HUES48 (cell line): ENCODE measurements at regions not wholly inside any gene's neighbourhood (a gene's known extent, or its start where the extent isn't known, plus 50 kb on each side); places are given as distances from the start of the nearest gene placed in this dataset.

ENCODE experiments used
- H3K27ac ChIP-seq: one replicate; pipeline ENCODE4 v1.7.0; 2013; ENCODE audit warnings: low read depth, low read length, inconsistent platforms
- H3K27me3 ChIP-seq: 2 replicates; pipeline ENCODE4 v1.6.1; 2013; ENCODE audit warnings: mild to moderate bottlenecking, low read length; ENCODE audit not compliant: control insufficient read depth, insufficient read depth
- H3K36me3 ChIP-seq: 2 replicates; pipeline ENCODE4 v1.6.1; 2013; ENCODE audit warnings: low read length; ENCODE audit not compliant: control insufficient read depth, insufficient read depth
- H3K4me1 ChIP-seq: 2 replicates; pipeline ENCODE4 v1.6.1; 2013; ENCODE audit warnings: mild to moderate bottlenecking, low read length; ENCODE audit not compliant: control insufficient read depth, insufficient read depth
- H3K4me3 ChIP-seq: 2 replicates; pipeline ENCODE4 v1.5.1; 2013; ENCODE audit warnings: mild to moderate bottlenecking, low read depth, low read length
- H3K9ac ChIP-seq: 2 replicates; pipeline ENCODE4 v1.6.1; 2013; ENCODE audit warnings: mild to moderate bottlenecking, low read depth, low read length, moderate library complexity
- H3K9me3 ChIP-seq: 2 replicates; pipeline ENCODE4 v1.6.1; 2013; ENCODE audit warnings: low read length; ENCODE audit not compliant: control insufficient read depth, insufficient read depth

- no peak overlapping the region for H3K27ac ChIP-seq
- H3K27me3 ChIP-seq: no peaks in the 10 kb centered on the region
- no peak overlapping the region for H3K9ac ChIP-seq
- no peak overlapping the region for H3K4me3 ChIP-seq
- no peaks in the 10 kb centered on the region for H3K4me1 ChIP-seq
- no peaks in the 10 kb centered on the region for H3K36me3 ChIP-seq
- H3K9me3 ChIP-seq: no peaks in the 10 kb centered on the region
These were observed 419.7 kb downstream of the ATP23 start for GRCh38 chr12:58361056-58361455.

DNA sequence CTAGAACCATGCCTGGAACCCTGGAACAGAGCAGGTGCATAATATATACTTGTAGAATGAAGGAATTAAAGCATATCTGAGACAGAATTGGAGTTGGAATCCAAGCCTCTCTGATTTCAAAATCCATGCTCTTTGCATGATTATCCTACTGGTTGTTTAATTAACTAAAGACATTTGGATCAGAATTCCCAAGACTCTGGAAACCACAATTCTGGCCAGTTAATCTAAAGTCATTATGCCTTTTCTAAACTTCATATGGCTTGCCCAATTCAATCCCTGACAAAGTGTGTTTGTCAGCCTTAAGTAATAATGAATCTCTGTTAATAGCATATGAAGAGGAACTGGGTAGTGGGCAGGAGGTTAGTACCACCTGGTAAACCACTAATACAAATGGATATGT lies 422.6 kb downstream of the ATP23 start:
- Histone ChIP-seq H3K27ac (no peak overlapping the region), H3K9ac (no peak overlapping the region), H3K9me3 (no peaks in the 10 kb centered on the region), H3K4me1 (no peaks in the 10 kb centered on the region), H3K4me3 (no peak overlapping the region), H3K36me3 (no peaks in the 10 kb centered on the region), H3K27me3 (no peaks in the 10 kb centered on the region)

- H3K36me3 ChIP-seq: no peaks in the 10 kb centered on the region
- H3K9ac ChIP-seq: no peak overlapping the region
- no peak overlapping the region for H3K4me3 ChIP-seq
- no peak overlapping the region for H3K27ac ChIP-seq
- no peaks in the 10 kb centered on the region for H3K27me3 ChIP-seq
- no peaks in the 10 kb centered on the region for H3K4me1 ChIP-seq
- H3K9me3 ChIP-seq: no peaks in the 10 kb centered on the region
These were observed 423.2 kb downstream of the ATP23 start for GRCh38 chr12:58364389-58365086.

GRCh38 chr12:58365087-58365390 lies 423.7 kb downstream of the ATP23 start:
- Histone ChIP-seq H3K4me3 (no peak overlapping the region), H3K36me3 (no peaks in the 10 kb centered on the region), H3K27ac (no peak overlapping the region), H3K9me3 (no peaks in the 10 kb centered on the region), H3K27me3 (no peaks in the 10 kb centered on the region), H3K4me1 (no peaks in the 10 kb centered on the region), H3K9ac (no peak overlapping the region)

DNA sequence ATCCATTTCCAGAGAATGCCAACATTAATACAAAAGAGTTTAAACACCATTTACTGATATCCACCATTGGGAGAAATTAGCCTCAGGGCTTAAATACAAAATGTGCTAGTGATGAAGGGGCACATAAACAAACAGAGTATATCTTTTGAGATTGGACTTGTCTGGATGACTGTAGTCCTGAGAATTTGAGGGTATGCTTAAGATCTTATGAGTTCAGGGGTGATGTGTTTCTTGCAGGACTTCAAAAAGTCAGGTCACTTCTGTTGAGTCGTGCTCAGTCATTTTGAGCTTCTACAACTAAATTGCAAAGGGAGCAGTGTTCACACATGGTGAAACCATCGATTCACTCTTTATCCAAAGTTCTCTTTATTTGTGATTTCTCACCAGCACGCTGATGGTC lies 425.7 kb downstream of the ATP23 start:
- Histone ChIP-seq H3K27me3 (no peaks in the 10 kb centered on the region), H3K4me3 (no peak overlapping the region)

GRCh38 chr12:58368001-58368400 lies 426.6 kb downstream of the ATP23 start:
- Histone ChIP-seq H3K4me1 (no peaks in the 10 kb centered on the region), H3K9ac (no peak overlapping the region), H3K4me3 (no peak overlapping the region), H3K27me3 (no peaks in the 10 kb centered on the region), H3K9me3 (no peaks in the 10 kb centered on the region), H3K27ac (no peak overlapping the region), H3K36me3 (no peaks in the 10 kb centered on the region)

More for the DNA sequence above, 425.7 kb downstream of the ATP23 start:
- no peaks in the 10 kb centered on the region for H3K36me3 ChIP-seq
- no peaks in the 10 kb centered on the region for H3K4me1 ChIP-seq
- H3K27ac ChIP-seq: no peak overlapping the region
- no peaks in the 10 kb centered on the region for H3K9me3 ChIP-seq
- no peak overlapping the region for H3K9ac ChIP-seq

DNA sequence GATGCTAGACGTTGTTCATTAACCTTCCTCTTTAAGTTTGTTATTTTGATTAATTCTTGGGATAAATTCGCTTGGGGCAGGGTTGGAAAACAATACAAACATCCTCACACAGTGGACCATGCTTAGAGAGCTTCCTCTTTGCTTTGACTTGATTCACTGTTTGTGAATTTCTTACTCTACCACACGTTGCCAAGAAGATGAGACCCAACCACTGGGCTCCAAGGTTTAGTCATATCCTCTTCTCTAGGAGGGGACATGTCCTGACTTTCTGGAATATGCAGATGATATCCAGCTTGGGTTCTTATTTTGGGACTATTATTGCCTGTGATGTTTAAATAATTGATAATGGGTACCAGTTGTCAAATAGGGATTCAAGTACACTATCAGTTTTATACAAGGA lies 428.2 kb downstream of the ATP23 start:
- Histone ChIP-seq H3K36me3 (no peaks in the 10 kb centered on the region), H3K27me3 (no peaks in the 10 kb centered on the region), H3K9ac (no peak overlapping the region), H3K4me3 (no peak overlapping the region), H3K4me1 (no peaks in the 10 kb centered on the region), H3K27ac (no peak overlapping the region), H3K9me3 (no peaks in the 10 kb centered on the region)

DNA sequence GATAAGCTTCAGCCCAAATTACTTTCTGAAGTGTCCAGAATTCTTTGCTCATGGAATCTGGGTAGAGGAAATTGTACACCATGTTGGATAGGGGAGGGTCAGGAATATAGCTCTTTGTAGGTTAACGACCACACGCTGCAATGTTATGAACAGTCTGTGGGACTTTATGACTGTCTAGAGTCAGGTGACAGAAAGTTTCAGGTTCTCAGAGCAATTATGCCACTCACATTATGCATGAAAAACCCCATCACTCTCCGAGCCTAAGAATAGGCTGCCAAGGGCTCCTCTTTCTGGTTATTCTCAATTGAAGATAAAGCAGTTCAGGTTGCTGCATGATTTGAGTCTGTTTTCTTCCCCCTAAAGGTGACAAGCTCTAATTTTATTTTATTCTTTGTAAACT lies 430.9 kb downstream of the ATP23 start:
- H3K36me3 ChIP-seq: no peaks in the 10 kb centered on the region
- no peak overlapping the region for H3K4me3 ChIP-seq
- H3K9me3 ChIP-seq: no peaks in the 10 kb centered on the region
- no peak overlapping the region for H3K27ac ChIP-seq
- H3K4me1 ChIP-seq: no peaks in the 10 kb centered on the region
- no peaks in the 10 kb centered on the region for H3K27me3 ChIP-seq
- H3K9ac ChIP-seq: no peak overlapping the region

DNA sequence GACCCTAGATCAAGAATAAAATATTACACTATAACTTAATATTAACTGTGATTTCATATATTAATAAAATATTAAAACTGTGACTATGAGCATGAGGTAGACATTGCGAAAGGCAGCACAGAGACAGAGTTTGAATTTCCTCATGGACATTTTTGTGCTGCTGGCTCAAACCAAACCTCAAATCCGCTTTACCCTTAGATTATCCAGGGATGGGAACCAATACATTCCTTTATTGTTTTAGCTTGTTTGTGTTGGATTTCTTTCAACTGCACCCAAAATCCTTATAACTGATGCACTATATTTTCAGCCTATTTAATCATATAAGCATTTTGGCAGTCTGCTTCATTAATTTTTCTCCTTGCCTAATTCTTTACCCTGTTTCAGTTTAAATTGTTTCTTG lies 436.7 kb downstream of the ATP23 start:
- Histone ChIP-seq H3K36me3 (no peaks in the 10 kb centered on the region), H3K27me3 (no peaks in the 10 kb centered on the region), H3K27ac (no peak overlapping the region), H3K9me3 (no peaks in the 10 kb centered on the region), H3K4me1 (no peaks in the 10 kb centered on the region), H3K9ac (no peak overlapping the region), H3K4me3 (no peak overlapping the region)

- Histone ChIP-seq H3K27me3 (no peaks in the 10 kb centered on the region), H3K4me1 (peaks cover 10% of the 10 kb centered on the region; the same call in 1 of the 2 replicates), H3K9ac (no peak overlapping the region), H3K4me3 (no peak overlapping the region), H3K36me3 (no peaks in the 10 kb centered on the region), H3K27ac (no peak overlapping the region), H3K9me3 (no peaks in the 10 kb centered on the region)
These were observed 440.2 kb downstream of the ATP23 start for GRCh38 chr12:58381546-58381945.

GRCh38 chr12:58384196-58384595 lies 442.8 kb downstream of the ATP23 start:
- no peaks in the 10 kb centered on the region for H3K27me3 ChIP-seq
- H3K36me3 ChIP-seq: no peaks in the 10 kb centered on the region
- peaks cover 11% of the 10 kb centered on the region; the same call in 1 of the 2 replicates for H3K4me1 ChIP-seq
- no peak overlapping the region for H3K4me3 ChIP-seq
- H3K27ac ChIP-seq: no peak overlapping the region
- no peaks in the 10 kb centered on the region for H3K9me3 ChIP-seq
- no peak overlapping the region for H3K9ac ChIP-seq

- H3K9ac ChIP-seq: no peak overlapping the region
- no peaks in the 10 kb centered on the region for H3K27me3 ChIP-seq
- H3K36me3 ChIP-seq: no peaks in the 10 kb centered on the region
These were observed 444.8 kb downstream of the ATP23 start for GRCh38 chr12:58386136-58386535.

More at GRCh38 chr12:58386136-58386535, 444.8 kb downstream of the ATP23 start:
- Histone ChIP-seq H3K4me1 (peaks cover 11% of the 10 kb centered on the region; the same call in 1 of the 2 replicates), H3K27ac (no peak overlapping the region), H3K9me3 (no peaks in the 10 kb centered on the region), H3K4me3 (no peak overlapping the region)
